ENCODE measurements at regions not wholly inside any gene's neighbourhood (a gene's known extent, or its start where the extent isn't known, plus 50 kb on each side); places are given as distances from the start of the nearest gene placed in this dataset.

- DNase-seq, result no peak
Measured at GRCh38 chr3:110767156-110767555, 304.5 kb upstream of the NECTIN3 start.

- no peak for DNase-seq
Measured at GRCh38 chr3:110767838-110768237, 303.8 kb upstream of the NECTIN3 start.

- DNase-seq, result peak; percentile 76
Measured at GRCh38 chr3:110773413-110773954, 298.1 kb upstream of the NECTIN3 start.

GRCh38 chr3:110774496-110775265, 296.9 kb upstream of the NECTIN3 start:
- no peak for DNase-seq

DNA sequence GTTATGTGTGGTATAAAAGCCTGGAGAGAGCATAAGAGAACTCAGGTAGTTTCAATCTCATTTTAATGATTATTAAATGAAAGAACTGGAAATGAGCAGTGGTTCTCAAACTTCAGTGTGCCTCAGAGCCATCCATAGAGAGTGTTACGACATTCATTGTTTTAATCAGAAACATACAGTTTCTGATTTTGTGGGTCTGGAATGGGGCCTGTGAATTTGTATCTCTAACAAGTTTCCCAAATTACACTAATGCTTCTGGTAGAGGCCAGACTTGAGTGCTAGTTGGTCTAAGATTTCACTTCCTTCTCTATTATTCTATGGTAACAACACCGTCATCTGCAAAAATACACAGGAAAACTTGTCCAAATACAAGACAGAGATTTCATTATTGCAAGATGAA, 292.0 kb upstream of the NECTIN3 start:
- DNase-seq, result no peak

GRCh38 chr3:110783541-110783940, 288.1 kb upstream of the NECTIN3 start:
- DNase-seq, result no peak

GRCh38 chr3:110788794-110789193, 282.8 kb upstream of the NECTIN3 start:
- DNase-seq, result no peak

GRCh38 chr3:110789315-110789714, 282.3 kb upstream of the NECTIN3 start:
- peak; percentile 81 for DNase-seq

GRCh38 chr3:110790631-110791030, 281.0 kb upstream of the NECTIN3 start:
- no peak for DNase-seq

- no peak for DNase-seq
Measured at GRCh38 chr3:110791995-110792686, 279.5 kb upstream of the NECTIN3 start.

DNA sequence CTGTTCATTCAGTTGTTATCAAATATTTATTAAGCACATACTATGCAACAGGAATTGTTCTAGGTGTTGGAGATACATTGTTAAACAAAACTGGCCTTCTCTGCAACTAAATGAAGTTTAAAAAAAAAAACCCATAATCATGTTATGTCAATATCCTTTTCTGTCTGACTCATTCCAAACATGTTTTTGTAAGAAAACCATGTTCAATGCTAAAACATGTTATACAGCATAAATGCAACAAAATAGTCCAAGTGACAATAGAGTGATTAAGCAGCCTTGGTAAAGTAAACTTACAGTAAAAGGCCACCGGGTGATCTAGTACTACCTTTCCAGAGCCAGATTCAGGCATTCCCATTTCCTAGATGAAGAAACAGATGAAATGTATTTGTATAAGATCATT, 278.0 kb upstream of the NECTIN3 start:
- DNase-seq, result no peak

DNA sequence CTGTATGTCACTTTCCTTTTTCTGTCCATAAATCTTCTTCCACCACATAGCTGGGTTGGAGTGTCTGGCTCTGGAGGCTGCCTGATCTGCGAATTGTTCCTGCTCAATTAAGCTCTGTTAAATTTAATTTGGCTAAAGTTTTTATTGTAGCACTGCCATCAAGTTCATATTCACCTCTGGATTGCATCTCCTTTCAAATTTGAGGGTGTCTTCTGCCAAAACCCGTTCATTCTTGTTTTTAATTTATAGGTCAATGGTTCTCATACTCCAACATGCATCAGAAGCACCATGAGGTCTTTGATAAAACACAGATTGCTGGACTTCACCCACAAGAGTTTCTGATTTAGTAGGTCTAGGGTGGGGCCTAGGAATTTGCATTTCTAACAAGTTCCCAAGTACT, 276.5 kb upstream of the NECTIN3 start:
- no peak for DNase-seq

- no peak for DNase-seq
Measured at GRCh38 chr3:110799271-110799670, 272.3 kb upstream of the NECTIN3 start.

DNA sequence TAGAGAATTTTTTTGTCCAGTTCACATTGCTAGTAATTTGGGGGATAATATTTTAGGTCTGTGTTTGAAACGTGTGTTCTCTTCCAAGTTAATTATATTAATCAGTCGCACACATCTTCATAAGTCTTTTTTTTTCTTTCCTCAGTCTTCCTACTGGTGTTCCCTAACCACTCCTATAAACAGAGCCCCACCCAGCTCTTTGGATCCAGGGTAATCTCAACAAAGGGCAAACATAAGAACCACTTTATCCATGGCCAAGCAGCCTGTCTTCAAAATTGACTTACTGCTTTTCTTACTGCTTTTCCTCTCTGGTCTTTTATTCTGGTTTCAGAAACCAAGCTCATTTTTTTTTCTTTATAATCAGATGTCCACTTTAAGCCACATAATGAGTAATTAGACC, 266.8 kb upstream of the NECTIN3 start:
- no peak for DNase-seq

GRCh38 chr3:110806924-110807323, 264.7 kb upstream of the NECTIN3 start:
- no peak for DNase-seq

DNA sequence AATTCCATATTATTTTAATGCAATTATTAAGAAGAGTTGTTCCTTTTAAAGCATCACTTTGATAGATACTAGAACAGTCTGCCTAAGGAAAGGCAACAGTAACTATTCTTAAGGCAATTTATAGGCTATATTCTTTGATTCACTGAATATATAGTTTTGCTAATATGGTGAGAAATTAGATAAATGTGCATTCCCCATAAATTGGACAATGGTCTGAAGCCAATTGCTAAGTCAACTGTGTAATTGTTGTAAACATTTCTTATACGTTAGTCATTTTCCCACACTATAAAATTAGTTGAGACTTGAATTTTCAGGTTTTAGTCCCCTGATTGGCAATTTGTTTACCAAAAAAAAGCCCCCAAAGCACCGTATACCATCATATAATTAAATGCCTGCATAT, 263.0 kb upstream of the NECTIN3 start:
- no peak for DNase-seq

DNA sequence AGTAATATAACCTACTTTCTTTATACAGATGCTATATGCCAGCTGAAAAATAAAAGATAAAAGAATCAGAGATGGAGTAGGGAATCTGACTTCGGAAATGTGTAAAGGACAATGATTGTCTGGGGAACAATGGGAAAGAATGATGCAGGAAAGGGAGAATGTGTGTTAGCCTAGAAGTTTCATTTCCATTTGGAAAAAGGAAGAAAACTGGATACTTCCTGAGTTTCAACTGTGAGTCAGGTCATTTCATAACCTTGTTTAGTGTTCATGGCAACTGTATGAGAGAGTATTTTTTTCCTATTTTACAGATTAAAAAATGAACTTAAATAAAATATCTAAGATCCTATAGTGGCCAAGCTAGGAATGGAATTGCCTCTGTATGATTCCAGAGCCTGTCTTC, 261.3 kb upstream of the NECTIN3 start:
- DNase-seq, result no peak

DNA sequence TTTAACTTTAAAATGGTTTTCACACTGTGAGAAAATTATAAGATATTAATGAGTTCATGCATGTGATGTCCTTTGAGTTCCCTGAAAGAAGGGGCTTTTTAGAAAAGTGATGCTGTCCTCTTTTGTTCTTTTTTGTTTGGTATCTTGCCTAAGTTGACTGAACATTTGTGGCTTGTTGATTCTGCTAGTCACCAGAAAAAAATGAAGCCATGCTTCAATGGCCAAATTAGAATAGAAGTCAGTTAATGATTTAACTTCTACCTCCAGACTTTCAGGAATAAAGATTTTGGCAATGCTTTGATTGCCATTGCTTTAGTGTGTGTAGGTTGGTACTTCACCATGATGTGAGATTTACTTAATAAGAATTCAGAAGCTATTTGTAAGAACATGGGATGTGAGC, 260.6 kb upstream of the NECTIN3 start:
- DNase-seq, result no peak

GRCh38 chr3:110813541-110813940, 258.1 kb upstream of the NECTIN3 start:
- no peak for DNase-seq

DNA sequence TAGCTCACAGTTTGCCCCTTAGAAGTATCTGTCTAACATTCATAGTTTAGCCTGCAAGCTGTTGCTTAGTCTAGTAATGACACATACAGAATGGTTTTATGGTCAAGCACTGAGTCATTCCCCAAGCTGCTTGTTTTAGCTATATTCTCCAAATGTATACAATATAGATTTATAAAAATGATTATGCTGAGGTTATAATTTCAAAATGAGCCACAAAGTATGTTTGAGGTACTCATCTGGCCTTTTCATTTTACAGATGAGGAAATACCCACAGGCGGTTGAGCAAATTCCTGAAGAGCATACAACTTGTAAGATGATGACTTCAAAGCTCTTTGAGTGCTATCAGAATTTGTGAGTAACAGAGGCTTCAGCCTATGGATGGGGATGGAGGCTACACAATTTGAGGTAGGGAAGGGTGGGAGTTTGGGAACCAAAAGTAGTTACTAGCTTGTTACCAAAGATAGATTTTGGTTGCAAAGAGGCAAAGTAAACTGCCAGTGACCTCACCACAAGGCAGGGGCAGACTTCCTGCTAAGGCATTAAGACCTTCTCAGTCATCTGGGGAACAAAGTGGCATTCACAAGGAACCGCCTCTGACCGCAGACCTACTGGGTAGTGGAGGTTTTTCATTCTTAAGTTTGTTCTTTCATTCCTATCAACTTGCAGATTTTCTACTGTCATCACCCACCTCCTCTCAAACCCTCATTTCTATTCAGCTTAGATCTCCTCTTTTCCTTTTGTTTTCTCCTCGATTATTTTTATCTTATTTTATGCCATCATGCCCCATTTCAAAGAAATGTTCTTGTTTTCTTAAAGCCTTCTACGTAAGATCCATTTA, 257.2 kb upstream of the NECTIN3 start:
- DNase-seq, result peak; percentile 84

DNA sequence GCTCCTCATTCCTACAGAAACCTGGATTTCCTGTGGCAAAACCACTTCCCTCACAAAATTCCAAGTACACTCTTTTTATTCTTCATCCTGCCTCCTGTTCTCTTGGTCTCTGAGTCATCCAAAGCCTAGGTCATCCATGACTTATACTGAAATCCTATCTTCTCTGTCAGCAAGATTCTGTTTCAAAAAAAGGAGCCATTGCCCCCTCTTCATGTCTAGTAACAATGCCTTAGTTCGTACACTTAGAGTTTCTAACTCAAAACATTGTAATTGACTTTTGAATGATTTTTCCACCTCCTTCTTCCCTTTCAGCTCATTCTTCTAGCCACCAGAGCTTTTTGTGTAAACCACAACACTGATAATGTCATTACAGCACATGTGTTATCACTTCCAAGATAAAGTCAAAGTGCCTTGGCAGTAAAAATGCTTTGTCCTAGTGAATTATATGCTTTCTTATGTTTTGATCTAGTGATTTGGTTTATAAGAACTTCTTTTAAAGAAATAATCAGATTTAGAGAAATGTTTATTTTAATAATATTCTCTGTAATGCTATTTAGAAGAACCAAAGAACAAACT, 256.5 kb upstream of the NECTIN3 start:
- DNase-seq, result peak; percentile 76

- DNase-seq, result no peak
Measured at GRCh38 chr3:110816008-110816407, 255.6 kb upstream of the NECTIN3 start.

DNA sequence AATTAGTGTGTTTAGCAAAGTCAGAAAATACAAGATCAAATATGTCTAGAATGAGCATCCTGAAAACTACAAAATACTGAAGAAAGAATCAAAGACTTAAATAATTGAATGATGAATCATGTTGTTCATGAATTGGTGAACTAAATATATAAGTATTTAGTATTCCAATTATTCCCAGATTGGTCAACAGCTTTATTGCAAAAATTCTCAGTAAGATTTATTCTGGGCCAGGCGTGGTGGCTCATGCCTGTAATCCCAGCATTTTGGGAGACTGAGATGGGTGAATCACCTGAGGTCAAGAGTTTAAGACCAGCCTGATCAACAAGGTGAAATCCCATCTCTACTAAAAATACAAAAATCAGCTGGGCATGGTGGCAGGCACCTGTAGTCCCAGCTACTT, 250.0 kb upstream of the NECTIN3 start:
- peak; percentile 34 for DNase-seq

All from fibroblast of skin of scalp (primary cell).